Muscle of arm (tissue), 1 donor: ENCODE measurements at regions not wholly inside any gene's neighbourhood (a gene's known extent, or its start where the extent isn't known, plus 50 kb on each side); places are given as distances from the start of the nearest gene placed in this dataset.
"Not testable (repeated sequence)": the region's sequence is repeated elsewhere in the genome, so short reads cannot be mapped to it uniquely, and the experiment has no call there.

ENCODE experiments used
- DNase-seq: peaks from one replicate; pipeline ENCODE4 v3.0.0-alpha.2; 2013

- no peak for DNase-seq
Measured at GRCh38 chr13:58495668-58496067, 864.1 kb downstream of the PCDH17 start.

- DNase-seq, result no peak
Measured at GRCh38 chr13:58500938-58501337, 869.4 kb downstream of the PCDH17 start.

GRCh38 chr13:58504202-58504700 is 872.7 kb downstream of the PCDH17 start:
- not testable (repeated sequence) for DNase-seq

GRCh38 chr13:58505262-58505920 is 873.8 kb downstream of the PCDH17 start:
- DNase-seq, result not testable (repeated sequence)

- DNase-seq, result no peak
Measured at GRCh38 chr13:58528351-58528750, 896.8 kb downstream of the PCDH17 start.

GRCh38 chr13:58531614-58532013 is 900.1 kb downstream of the PCDH17 start:
- DNase-seq, result no peak

- no peak for DNase-seq
Measured at GRCh38 chr13:58542530-58542929, 911.0 kb downstream of the PCDH17 start.

GRCh38 chr13:58547419-58547818 is 915.9 kb downstream of the PCDH17 start:
- no peak for DNase-seq

GRCh38 chr13:58566176-58566575 is 934.6 kb downstream of the PCDH17 start:
- DNase-seq, result peak; percentile 17

- DNase-seq, result no peak
Measured at GRCh38 chr13:58573743-58574142, 942.2 kb downstream of the PCDH17 start.

- DNase-seq, result no peak
Measured at GRCh38 chr13:58574791-58575190, 943.2 kb downstream of the PCDH17 start.

GRCh38 chr13:58579468-58579867 is 947.9 kb downstream of the PCDH17 start:
- no peak for DNase-seq

GRCh38 chr13:58583966-58584365 is 952.4 kb downstream of the PCDH17 start:
- no peak for DNase-seq

- no peak for DNase-seq
Measured at GRCh38 chr13:58584610-58585009, 953.1 kb downstream of the PCDH17 start.

- DNase-seq, result no peak
Measured at GRCh38 chr13:58587183-58587582, 955.6 kb downstream of the PCDH17 start.

GRCh38 chr13:58592052-58592451 is 960.5 kb downstream of the PCDH17 start:
- no peak for DNase-seq

- DNase-seq, result no peak
Measured at GRCh38 chr13:58592786-58593185, 961.2 kb downstream of the PCDH17 start.

- no peak for DNase-seq
Measured at GRCh38 chr13:58594747-58595600, 963.4 kb downstream of the PCDH17 start.

GRCh38 chr13:58597552-58597951 is 966.0 kb downstream of the PCDH17 start:
- no peak for DNase-seq

GRCh38 chr13:58598241-58598640 is 966.7 kb downstream of the PCDH17 start:
- no peak for DNase-seq

GRCh38 chr13:58611117-58611516 is 979.6 kb downstream of the PCDH17 start:
- DNase-seq, result no peak

GRCh38 chr13:58617880-58618665 is 986.5 kb downstream of the PCDH17 start:
- no peak for DNase-seq
